ENCODE measurements at regions not wholly inside any gene's neighbourhood (a gene's known extent, or its start where the extent isn't known, plus 50 kb on each side); places are given as distances from the start of the nearest gene placed in this dataset.
"Not testable (repeated sequence)": the region's sequence is repeated elsewhere in the genome, so short reads cannot be mapped to it uniquely, and the experiment has no call there.

DNA sequence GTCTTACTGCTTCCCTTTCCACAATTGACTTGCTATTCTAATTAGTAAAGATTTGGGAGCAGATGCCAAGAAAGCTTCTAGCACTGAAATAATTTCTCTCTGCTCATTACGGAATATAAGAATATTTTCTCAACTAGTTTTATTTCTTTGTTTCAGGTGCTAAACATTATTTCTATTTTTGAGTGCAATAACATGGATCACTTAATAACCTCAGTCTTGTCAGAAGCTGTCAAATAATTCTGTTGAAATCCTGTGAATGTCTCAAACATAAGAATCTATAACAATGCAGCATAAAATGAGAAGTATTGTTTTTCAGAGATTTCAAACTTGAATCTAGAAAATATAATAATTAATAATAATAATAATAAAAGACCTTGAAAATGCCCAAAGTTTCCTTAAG is 1221.0 kb downstream of the DSC3 start:
- no peak for DNase-seq

DNA sequence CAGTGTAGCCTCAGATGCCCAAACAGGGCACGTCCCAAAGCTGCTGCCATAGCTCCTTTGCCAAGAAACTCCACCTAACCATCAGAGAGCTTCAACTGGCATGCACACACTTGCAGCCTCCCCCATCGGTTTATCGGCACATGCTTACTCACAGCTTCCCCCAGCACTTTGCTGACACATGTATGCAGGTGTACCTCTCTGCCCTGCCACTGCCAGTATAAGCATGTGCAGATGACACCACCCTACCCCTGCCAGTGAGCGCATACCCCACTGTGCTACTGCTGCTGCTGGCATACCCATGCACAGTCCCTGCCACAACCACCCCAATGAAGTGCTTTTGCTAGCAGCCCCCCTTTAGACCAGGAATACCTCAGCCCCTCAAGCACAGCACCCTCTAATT is 1231.0 kb downstream of the DSC3 start:
- no peak for DNase-seq

DNA sequence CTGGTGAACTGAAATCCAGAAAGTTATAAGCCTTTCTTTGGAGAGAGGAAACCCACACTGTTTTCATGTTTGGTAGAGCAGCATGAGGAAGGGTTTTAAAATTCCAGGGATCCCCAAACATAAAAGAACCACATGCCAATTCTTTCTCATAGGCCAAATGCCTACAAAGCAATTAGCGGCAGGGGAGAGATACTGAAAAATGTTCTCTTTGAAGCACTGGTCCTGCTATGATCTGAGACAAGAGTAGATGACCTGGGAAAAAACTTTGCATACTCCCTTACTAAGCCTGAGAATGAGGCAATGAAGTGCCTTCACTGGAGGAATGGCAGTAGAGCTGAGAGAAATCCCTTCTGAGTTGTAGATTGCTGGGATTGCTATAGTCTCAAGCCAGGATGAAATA is 1261.7 kb downstream of the DSC3 start:
- no peak for DNase-seq

DNA sequence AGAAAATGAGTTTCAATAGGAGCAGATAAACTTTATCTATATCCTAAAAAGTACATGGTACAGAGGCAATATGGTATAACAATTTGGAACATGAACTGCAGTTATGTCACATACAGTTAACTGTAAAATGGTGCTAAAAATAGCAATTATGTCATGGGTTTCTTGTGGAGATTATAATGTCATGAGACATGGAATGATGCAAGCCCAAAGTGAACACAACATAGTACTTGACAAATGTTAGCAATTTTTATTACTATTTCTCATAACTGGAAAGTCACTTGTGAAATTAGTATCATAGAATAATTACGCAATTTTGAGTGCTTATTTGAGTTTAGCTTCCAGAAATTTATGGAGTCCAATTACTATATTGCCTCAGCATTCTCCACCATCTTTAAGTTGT is 1263.4 kb downstream of the DSC3 start:
- DNase-seq = no peak

DNA sequence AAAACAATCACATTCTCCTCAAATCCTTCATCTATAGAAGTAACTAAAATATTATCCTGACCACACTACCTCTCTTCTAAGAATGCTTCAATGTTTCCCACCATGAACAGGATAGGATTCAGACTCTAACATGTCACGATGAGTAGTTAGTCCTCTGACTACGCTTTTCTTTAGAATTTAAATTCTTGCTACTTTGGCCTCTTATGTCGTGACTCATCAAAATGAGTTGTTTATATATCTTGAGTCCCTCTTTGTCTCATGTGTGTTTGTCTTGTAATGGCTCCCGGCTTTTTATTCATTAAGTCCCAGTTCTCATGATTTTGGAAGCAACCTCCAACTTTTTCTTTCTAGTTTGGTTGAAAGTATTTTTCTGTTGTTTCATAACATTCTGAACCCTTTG is 1289.2 kb downstream of the DSC3 start:
- DNase-seq = no peak

DNA sequence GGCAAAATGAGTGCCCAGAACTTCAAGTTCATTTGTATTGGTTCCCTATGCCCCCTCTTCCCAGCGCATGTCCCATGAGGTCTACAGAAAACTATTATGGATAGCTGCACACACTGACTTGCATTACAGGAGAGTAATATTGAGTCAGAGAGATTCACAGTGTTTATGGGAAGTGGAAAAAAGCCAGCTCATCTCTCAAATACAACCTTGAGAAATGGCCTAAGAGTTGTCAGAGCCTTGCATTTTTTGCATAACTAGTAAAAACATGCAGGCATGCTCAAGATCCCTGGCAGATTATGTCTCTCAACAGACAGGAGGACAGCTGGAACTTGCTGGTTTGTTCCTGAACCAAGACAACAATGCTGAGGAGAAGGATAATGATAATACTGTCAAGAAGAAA is 1292.8 kb downstream of the DSC3 start:
- no peak for DNase-seq

DNA sequence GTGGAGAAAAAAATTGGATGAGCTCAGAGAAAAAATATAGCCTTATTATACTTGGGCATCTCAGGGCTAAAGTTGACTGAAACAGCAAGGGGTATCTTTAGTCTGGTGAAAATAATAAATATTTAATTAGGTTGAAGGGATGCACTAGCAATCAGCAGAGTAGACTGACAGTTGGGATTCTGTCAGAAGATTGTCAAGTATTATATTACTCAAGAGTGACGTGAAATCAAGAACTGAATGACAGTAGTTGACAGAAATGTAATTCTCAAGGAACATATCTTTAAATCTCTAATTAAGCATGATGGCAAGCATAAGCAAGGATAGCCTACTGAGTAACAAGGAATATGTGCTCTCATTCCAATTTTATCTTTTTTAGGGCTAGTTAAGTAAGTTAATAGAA is 1301.1 kb downstream of the DSC3 start:
- DNase-seq = no peak

DNA sequence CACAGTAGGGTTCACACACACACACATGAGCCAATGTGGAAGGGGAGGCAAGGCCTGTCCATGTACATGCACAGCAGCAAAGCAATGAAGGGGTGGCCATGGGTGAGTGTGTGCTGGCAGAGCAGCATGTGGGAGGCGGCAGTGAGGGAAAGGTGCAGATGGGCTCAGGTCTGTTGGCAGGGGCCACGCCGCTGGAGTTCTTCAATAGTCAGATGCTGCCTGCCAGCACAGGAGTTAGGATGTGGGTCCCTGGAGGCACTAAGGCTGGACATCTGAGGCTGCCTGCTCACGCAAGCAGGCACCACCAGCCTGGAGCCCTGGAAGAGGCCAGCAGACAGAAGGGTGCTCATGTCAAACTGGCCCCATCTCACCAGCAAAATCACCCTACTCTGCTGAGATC is 1304.9 kb downstream of the DSC3 start:
- no peak for DNase-seq

DNA sequence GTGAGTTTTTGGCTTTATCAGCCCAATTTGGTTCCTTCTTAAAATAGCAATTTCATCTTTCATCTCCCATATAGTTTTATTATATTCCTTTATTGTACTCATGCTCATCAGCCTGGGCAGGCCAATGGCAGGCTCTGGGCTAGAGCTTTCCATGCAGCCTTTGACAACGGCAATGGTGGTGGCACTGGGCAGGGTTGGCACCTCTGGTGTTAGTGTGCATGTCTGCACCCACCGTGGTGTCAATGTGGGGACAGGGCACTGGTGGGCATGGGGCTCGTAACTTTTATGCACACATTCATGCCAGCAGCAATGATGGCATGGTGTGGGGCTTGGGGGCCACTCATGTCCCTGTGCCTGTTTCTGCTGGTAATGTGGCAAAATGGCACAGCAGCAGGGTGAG is 1305.4 kb downstream of the DSC3 start:
- no peak for DNase-seq

DNA sequence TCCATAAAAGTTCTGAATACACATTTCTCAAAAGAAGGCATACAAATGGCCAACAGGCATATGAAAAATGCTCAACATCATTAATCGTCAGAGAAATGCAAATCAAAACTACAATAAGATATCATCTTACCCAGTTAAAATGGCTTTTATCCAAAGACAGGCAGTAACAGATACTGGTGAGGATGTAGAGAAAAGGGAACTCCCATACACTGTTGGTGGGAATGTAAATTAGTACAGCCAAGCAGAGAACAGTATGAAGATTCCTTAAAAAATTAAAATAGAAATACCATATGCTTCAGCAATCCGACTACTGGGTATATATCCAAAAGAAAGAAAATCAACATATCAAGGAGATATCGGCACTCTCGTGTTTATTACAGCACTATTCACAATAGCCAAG is 1312.5 kb downstream of the DSC3 start:
- no peak for DNase-seq

DNA sequence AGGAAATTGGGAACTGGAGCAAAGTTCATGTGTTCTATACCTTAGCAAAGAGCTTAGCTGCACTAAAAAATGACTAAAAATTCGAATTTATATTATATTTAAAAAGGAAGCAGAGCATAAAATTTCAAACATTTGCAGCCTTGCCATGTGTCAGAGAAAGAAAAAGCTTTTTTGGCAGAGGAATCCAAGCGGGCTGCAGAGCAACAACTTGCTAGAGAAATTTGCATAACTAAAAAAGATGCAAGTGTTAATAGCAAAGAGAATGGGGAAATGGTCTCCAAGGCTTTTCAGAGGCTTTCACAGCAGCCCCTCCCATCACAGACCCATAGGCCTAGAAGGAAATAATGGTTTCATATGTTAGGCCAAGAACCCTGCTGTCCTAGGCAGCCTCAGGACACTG is 1315.9 kb downstream of the DSC3 start:
- DNase-seq = no peak

DNA sequence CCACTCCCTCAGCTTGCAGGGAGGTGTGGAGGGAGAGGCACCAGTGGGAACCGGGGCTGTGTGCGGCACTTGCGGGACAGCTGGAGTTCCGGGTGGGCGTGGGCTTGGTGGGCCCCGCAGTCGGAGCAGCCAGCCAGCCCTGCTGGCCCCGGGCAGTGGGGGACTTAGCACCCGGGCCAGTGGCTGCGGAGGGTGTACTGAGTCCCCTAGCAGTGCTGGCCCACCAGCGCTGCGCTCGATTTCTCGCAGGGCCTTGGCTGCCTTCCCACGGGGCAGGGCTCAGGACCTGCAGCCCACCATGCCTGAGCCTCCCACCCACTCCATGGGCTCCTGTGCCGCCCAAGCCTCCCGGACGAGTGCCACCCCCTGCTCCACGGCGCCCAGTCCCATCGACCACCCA is 1319.1 kb downstream of the DSC3 start:
- DNase-seq = not testable (repeated sequence)

DNA sequence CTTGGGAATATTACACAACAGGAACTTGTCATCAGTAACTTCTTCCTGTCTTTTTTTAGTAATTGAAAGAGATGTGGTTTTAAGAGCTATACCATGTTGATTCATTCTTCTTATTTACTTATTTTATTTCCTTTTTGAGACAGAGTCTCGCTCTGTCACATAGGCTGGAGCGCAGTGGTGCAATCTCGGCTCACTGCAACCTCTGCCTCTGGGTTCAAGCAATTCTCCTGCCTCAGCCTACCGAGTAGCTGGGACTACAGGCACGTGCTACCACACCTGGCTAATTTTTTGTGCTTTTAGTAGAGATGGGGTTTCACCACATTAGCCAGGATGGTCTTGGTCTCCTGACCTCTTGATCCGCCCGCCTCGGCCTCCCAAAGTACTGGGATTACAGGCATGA is 1326.6 kb downstream of the DSC3 start:
- peak in 2 of 3 donors; percentile 0 to 29 for DNase-seq

DNA sequence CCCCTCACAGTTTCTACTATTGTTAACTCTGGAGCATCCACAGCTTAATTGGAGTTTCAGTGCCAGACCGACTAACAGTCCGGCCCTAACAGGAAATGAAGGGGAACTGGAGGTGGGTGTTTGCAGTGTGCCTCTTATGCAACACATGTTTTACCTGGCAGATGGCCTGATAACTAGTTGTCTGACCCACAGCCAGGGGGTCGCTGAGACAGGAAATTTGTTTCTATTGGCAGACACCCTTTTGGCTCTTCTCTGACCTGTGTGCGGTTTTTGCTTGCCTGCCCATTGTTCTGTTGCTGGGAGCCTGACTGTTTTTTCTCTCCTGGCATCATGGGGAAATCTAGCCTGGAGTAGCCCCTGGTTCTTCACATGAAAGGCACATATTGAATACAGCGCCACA is 1329.8 kb downstream of the DSC3 start:
- DNase-seq = no peak

DNA sequence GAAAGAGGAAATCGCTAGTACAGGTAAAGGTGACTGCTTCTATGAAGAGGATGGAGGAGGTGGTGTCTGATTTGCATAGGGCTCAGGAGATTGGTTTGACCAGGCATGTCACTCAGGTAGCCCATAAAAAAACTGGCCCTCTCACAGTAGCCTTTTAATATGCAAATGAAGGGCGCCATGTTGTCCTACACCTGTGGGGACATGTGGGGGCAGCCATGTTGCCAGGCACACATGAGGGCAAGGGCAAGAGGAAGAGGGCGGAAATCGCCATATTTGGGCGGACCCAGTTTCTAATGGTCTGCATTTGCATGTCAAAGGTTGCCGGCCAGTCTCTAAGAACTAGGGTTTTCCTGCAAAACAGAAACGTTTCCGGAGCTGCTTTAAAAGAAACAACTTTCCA is 1330.6 kb downstream of the DSC3 start:
- no peak for DNase-seq

DNA sequence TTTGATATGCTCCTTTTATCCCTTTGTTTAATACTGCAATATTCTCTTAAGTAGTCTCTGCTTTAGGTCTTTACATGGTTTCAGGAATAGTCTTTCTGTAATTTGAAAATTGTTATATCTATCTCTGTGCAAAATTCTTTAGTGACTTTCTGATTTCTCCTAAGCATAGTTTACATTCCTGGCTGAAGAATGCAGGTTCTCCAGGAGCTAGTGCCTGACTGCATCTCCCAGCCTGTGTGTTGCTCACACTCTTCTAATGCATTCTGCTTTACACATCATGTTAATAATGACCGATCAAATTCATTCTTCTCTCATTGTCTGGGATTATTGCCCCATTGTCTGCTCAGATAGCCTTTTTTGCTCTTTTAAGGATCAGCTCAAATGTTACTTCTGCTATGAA is 1349.2 kb downstream of the DSC3 start:
- DNase-seq = no peak

DNA sequence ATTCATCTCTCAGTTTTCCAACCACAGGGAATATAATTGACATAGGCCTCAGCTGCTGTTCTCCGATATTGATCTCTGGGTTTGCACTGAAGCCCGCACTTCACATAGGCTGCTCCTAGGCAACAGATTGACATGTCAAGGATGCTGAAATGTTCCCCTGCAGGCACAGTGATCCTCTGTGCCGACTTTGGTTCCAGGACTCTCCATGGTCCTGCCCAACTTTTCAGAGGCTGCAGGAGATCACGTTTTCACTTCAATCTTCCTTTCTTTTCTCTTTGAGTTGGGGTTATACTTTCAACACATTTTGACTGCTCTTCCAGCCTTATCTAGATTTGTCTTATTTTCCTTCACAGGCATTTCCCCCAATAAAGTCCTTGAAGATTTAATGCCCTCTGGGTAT is 1361.0 kb downstream of the DSC3 start:
- DNase-seq = no peak

DNA sequence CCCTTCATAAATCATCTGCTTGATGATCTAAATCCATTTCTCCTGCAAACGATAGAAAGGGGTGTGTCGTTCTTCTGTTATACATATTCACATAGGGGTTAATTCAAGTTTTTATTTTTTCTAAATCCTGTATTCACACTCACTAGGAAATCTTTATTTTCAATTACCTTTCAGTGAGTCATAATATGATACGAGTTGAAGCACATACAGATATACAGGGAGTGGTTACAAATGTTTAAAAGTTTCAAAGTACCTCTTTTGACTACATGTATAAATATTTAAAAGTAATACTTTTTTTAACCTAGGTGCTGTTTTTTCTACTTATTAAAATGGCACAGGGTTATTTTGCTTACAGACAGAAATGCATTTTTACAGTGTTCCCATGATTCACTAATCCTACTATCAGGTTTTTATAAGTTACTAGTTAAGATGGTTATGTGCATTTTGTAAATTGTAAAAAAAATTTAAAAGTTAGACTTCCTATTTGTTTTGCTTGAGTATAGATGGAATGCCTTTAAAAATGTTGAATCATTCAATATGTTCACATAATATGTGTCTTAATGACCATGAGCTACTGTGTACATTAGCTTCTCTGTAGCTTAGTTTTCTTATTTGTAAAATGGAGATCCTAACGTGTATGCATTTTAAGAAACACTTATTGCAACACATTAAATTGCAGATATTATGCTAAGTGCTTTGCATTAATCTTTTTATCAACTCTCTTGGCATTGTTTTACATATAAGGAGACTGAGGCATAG is 1378.1 kb downstream of the DSC3 start:
- DNase-seq = no peak

DNA sequence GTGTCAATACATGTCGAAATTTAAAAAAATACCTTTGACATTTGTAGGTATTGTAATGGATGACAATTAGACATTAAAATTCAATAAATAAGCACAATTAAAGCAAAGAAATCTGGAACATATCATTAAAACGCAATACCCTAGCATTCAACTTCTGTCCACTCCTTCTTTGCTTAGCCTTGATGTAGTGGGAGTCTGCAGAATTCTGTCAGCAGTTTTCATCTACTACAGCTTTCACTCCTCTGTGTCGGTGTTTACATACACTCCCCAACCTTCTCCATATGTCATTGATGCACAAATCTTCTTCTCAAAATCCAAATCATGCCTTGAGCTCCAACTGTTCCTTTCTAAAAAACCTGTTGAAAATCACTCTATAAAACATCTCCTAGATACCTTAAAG is 1380.6 kb downstream of the DSC3 start:
- no peak for DNase-seq

DNA sequence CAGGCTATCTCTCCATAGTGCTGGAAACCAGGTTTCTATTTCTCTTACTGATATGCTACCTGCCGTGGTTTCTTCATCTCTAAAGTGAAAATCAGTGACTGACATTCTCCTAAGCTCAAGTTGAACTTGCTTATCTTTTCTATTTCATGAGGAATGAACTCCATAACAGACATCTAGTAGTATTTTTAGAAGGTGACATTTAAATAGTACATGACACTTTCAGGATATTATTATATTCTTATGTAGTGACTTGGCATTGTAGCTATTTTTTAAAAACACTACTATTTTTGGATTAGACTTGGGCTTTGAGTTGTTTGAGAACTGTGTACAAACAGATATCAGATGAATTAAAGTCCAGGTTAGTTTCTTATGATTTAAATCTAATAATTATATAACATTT is 1381.8 kb downstream of the DSC3 start:
- no peak for DNase-seq

DNA sequence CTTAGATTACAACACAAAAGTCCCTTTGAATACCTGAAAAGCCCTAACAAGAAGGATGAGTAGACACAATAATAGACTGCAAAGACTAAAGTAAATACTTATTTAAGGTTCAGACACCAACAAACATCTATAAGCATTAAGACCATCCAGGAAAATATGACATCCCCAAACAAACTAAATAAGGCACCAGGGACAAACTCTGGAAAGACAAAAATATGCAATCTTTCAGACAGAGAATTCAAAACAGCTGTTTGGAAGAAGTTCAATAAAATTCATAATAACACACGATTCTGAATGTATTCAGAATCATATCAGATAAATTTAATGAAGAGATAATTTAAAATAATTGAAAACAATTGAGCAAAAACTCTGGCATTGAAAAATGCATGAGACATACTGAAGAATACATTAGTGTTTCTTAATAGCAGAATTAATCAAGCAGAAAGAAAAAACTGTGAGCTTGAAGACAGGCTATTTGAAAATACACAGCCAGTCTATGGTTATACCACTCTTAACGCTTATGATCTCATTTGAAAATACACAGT is 1388.8 kb downstream of the DSC3 start:
- no peak for DNase-seq

DNA sequence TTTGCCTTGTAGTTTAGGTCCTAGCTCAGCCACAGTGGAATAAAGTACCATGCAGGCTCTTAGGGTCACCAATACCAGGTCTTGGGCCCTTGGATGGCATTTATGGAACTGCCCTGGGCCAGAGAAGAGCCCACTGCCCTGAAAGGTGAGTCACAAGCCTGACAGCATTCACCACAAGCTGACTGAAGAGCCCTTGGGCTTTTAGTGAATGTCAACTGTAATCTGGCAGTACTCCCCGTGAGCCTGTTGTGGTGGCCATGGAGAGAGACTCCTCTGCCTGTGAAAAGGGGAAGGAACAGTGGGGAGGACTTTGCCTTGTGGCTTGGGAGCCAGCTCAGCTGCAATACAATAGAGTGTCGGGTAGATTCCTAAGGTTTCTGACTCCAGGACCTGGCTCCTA is 1389.7 kb downstream of the DSC3 start:
- DNase-seq = no peak

DNA sequence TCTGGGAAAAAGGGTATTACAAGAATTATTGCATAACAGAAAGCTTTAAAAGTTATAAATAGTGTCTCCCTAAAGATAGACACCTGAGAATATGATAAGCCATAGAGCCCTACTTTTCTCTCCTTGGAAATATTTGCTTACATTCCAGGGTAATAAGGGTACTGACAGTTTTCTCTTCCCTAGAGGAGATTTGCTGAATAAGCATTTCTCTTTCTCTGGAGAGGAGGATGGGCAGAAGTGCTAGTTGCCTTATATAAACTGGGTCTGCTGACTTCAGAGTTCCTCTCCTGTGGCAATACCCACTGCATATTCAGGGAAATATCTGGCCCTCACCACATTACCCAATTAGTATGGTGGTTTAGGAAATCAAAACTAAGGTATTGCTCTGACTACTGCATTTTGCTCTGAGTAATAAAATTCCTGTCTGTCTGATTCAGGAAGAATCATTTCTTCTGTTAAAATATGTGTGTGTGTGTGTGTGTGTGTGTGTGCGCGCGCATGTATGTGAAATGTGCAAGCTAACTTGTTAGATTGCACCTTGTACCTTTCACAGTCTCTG is 1391.3 kb downstream of the DSC3 start:
- peak in 1 of 3 donors; percentile 0 for DNase-seq

DNA sequence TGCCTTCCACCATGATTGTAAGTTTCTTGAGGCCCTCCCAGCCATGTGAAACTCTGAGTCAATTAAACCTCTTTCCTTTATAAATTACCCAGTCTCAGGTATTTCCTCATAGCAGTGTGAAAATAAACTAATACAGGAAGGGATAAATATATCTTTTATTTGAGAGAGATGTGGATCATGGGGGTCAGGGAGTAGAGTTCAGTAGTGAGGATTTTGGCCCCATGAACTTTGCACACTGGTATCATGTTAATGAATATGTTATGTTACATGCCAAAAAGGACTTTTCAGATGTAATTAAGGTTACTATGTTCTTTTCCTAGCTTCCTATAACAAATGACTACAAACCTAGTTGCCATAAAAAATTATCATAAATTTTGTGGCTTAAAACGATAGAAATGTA is 1393.7 kb downstream of the DSC3 start:
- no peak for DNase-seq

DNA sequence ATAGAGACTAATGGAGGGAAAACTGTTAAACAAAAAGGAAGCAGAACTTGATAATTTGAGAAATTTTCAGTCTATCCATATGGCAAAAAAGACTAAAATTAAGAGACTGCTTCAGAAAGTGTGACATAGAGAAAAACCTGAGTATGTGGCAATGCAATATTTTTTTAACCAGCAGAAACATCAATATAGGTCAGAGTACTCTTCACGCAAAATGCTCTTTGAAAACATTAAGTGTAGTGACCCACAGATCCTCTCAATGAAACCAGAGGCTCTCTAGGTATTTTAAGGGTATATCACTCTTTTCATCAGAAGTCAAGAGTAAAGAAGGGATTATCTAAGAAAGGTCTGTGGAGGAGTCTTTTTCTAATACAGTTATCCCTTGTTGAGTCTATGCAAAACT is 1394.8 kb downstream of the DSC3 start:
- DNase-seq = no peak

Measured in suppressor macrophage treated with lipopolysaccharide for 1 hour (primary cell).